ENCODE measurements at regions not wholly inside any gene's neighbourhood (a gene's known extent, or its start where the extent isn't known, plus 50 kb on each side); places are given as distances from the start of the nearest gene placed in this dataset.

DNA sequence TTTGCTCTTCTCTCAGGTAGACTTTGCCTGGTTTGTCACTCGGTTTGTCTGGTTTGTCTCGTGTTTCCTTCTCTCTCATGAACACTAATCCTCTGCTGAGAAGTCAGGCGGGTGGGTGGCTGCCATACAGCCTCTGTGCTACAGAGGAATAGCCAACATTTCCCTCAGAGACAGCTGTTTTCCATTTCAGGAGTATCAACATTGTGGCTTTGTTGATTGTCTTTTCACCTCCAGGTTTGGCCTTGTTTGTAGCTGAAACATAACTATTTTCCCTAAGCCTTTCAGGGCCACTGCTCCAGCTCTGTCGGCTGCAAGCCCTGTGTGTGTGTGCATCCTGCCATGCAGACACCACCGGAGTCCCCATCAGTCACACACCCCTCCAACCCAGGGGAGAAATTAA, 122.8 kb downstream of the BAMBI start:
- Histone ChIP-seq H3K4me3 (ENCODE audit: low read length) (no peak overlapping the region), H3K4me1 (ENCODE audit: low read length) (no peaks in the 10 kb centered on the region), H2AFZ (ENCODE audit: low read length) (no peak overlapping the region), H3K79me2 (ENCODE audit: low read length) (no peaks in the 10 kb centered on the region), H3F3A (ENCODE audit: insufficient read depth, low read length) (no peaks in the 10 kb centered on the region), H4K20me1 (ENCODE audit: insufficient read depth, low read length) (no peaks in the 10 kb centered on the region), H3K27me3 (replicated peaks; ENCODE audit: insufficient read depth, low read length) (no peaks in the 10 kb centered on the region), H3K9me3 (replicated peaks; ENCODE audit: insufficient read depth, low read length) (no peaks in the 10 kb centered on the region), H3K27ac (ENCODE audit: low read length) (no peak overlapping the region), H3K36me3 (replicated peaks; ENCODE audit: insufficient read depth, low read length) (no peaks in the 10 kb centered on the region), H3K9ac (ENCODE audit: low read length) (no peak overlapping the region), H3K4me2 (ENCODE audit: low read depth, low read length) (no peak overlapping the region), H3K9me2 (replicated peaks; ENCODE audit: insufficient read depth, low read length) (no peaks in the 10 kb centered on the region)
- TF ChIP-seq EZH2 (optimal IDR thresholded peaks at IDR 0.05; ENCODE audit: low read depth, low read length): no peak
- DNase-seq: no peak

GRCh38 chr10:28801247-28801646, 123.9 kb downstream of the BAMBI start:
- Histone ChIP-seq H3K9me2 (replicated peaks; ENCODE audit: insufficient read depth, low read length) (no peaks in the 10 kb centered on the region), H3F3A (ENCODE audit: insufficient read depth, low read length) (no peaks in the 10 kb centered on the region), H3K36me3 (replicated peaks; ENCODE audit: insufficient read depth, low read length) (no peaks in the 10 kb centered on the region), H3K79me2 (ENCODE audit: low read length) (no peaks in the 10 kb centered on the region), H3K9ac (ENCODE audit: low read length) (no peak overlapping the region), H3K27me3 (replicated peaks; ENCODE audit: insufficient read depth, low read length) (no peaks in the 10 kb centered on the region), H3K4me2 (ENCODE audit: low read depth, low read length) (no peak overlapping the region), H3K4me3 (ENCODE audit: low read length) (no peak overlapping the region), H4K20me1 (ENCODE audit: insufficient read depth, low read length) (no peaks in the 10 kb centered on the region), H3K4me1 (ENCODE audit: low read length) (no peaks in the 10 kb centered on the region), H3K9me3 (replicated peaks; ENCODE audit: insufficient read depth, low read length) (no peaks in the 10 kb centered on the region), H3K27ac (ENCODE audit: low read length) (no peak overlapping the region), H2AFZ (ENCODE audit: low read length) (no peak overlapping the region)
- no peak for DNase-seq
- TF ChIP-seq CTCF (IDR thresholded peaks at IDR 0.05; ENCODE audit: low read length) (no peak), EZH2phosphoT487 (IDR thresholded peaks at IDR 0.05; ENCODE audit: low read length) (no peak), EZH2 (optimal IDR thresholded peaks at IDR 0.05; ENCODE audit: low read depth, low read length) (no peak)

DNA sequence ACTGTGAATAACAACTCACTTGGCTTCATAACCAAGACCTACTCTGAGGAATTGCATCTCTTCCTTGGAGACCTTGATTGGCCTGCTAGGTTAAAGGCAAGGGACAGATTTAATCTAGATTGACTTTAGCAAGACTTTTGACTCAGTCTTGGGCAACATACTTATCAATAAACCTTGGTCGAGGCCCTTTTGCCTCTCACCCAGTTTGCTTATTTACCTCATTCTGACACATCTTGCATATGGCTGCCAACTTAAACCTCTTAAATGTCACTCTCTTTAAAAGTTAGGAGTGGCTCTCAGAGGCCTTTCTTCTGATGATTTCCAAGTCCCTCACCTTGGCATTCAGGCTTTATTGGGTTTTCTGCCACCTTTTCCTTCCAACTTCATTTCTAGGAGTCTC, 124.5 kb downstream of the BAMBI start:
- Histone ChIP-seq H3K4me1 (ENCODE audit: low read length) (no peaks in the 10 kb centered on the region), H3K27me3 (replicated peaks; ENCODE audit: insufficient read depth, low read length) (no peaks in the 10 kb centered on the region), H4K20me1 (ENCODE audit: insufficient read depth, low read length) (no peaks in the 10 kb centered on the region), H2AFZ (ENCODE audit: low read length) (no peak overlapping the region), H3K79me2 (ENCODE audit: low read length) (no peaks in the 10 kb centered on the region), H3K27ac (ENCODE audit: low read length) (no peak overlapping the region), H3K9me2 (replicated peaks; ENCODE audit: insufficient read depth, low read length) (no peaks in the 10 kb centered on the region), H3K4me3 (ENCODE audit: low read length) (no peak overlapping the region), H3K9me3 (replicated peaks; ENCODE audit: insufficient read depth, low read length) (no peaks in the 10 kb centered on the region), H3K36me3 (replicated peaks; ENCODE audit: insufficient read depth, low read length) (no peaks in the 10 kb centered on the region), H3K9ac (ENCODE audit: low read length) (no peak overlapping the region), H3K4me2 (ENCODE audit: low read depth, low read length) (no peak overlapping the region), H3F3A (ENCODE audit: insufficient read depth, low read length) (no peaks in the 10 kb centered on the region)
- DNase-seq: no peak
- TF ChIP-seq EZH2 (optimal IDR thresholded peaks at IDR 0.05; ENCODE audit: low read depth, low read length): no peak
- no peak for TF ChIP-seq CTCF (IDR thresholded peaks at IDR 0.05; ENCODE audit: low read length)
- no peak for TF ChIP-seq EZH2phosphoT487 (IDR thresholded peaks at IDR 0.05; ENCODE audit: low read length)

GRCh38 chr10:28805390-28805789, 128.1 kb downstream of the BAMBI start:
- Histone ChIP-seq H3K27me3 (replicated peaks; ENCODE audit: insufficient read depth, low read length) (no peaks in the 10 kb centered on the region), H3K9me3 (replicated peaks; ENCODE audit: insufficient read depth, low read length) (no peaks in the 10 kb centered on the region), H3K9ac (ENCODE audit: low read length) (no peak overlapping the region), H3K27ac (ENCODE audit: low read length) (no peak overlapping the region), H3K79me2 (ENCODE audit: low read length) (no peaks in the 10 kb centered on the region), H3K4me3 (ENCODE audit: low read length) (no peak overlapping the region), H3K4me1 (ENCODE audit: low read length) (no peaks in the 10 kb centered on the region), H4K20me1 (ENCODE audit: insufficient read depth, low read length) (no peaks in the 10 kb centered on the region), H2AFZ (ENCODE audit: low read length) (no peak overlapping the region), H3K9me2 (replicated peaks; ENCODE audit: insufficient read depth, low read length) (no peaks in the 10 kb centered on the region), H3K4me2 (ENCODE audit: low read depth, low read length) (no peak overlapping the region), H3F3A (ENCODE audit: insufficient read depth, low read length) (no peaks in the 10 kb centered on the region), H3K36me3 (replicated peaks; ENCODE audit: insufficient read depth, low read length) (no peaks in the 10 kb centered on the region)
- TF ChIP-seq EZH2phosphoT487 (IDR thresholded peaks at IDR 0.05; ENCODE audit: low read length) (no peak), CTCF (IDR thresholded peaks at IDR 0.05; ENCODE audit: low read length) (no peak), EZH2 (optimal IDR thresholded peaks at IDR 0.05; ENCODE audit: low read depth, low read length) (no peak)
- DNase-seq: no peak
